Adrenal gland (tissue), 9 donors: ENCODE measurements at regions not wholly inside any gene's neighbourhood (a gene's known extent, or its start where the extent isn't known, plus 50 kb on each side); places are given as distances from the start of the nearest gene placed in this dataset.

Experiments
- DNase-seq, 7 donors: peaks; one replicate each; pipeline ENCODE4 v3.0.0-alpha.2; 2019 to 2020
- H3K27ac ChIP-seq, 5 donors: fragments of 200-600 bp; sonication (generic) in 4 of 5; 1 replicate in 3 of 5; 2 replicates in 2 of 5; pipeline versions ENCODE4 v1.5.1 to v1.8.0; 2016 to 2020; ENCODE audit warnings: mild to moderate bottlenecking in 1 of 5
- H3K27me3 ChIP-seq: fragments of 200-600 bp; 2 replicates; pipeline ENCODE4 v1.8.0; 2021
- H3K36me3 ChIP-seq, 2 donors: fragments of 200-600 bp; replicated peaks in 1 of 2; 1 replicate in 1 of 2; 2 replicates in 1 of 2; pipeline versions ENCODE4 v1.5.1 to v1.8.0; 2018 to 2022
- H3K4me1 ChIP-seq, 2 donors: fragments of 200-600 bp; replicated peaks in 1 of 2; 1 replicate in 1 of 2; 2 replicates in 1 of 2; pipeline versions ENCODE4 v1.5.1 to v1.8.0; 2018 to 2021
- H3K4me3 ChIP-seq, 4 donors: fragments of 200-600 bp; sonication (generic) in 3 of 4; one replicate each; pipeline ENCODE4 v1.5.1; 2016 to 2018
- H3K9me3 ChIP-seq, 3 donors: fragments of 200-600 bp; sonication (generic) in 1 of 3; replicated peaks in 1 of 3; 1 replicate in 2 of 3; 2 replicates in 1 of 3; pipeline versions ENCODE4 v1.5.1 to v1.8.0; 2016 to 2021
- POLR2A ChIP-seq, 2 donors: fragments of 450-650 bp; IDR thresholded peaks; one replicate each; pipeline ENCODE4 v1.6.1; 2017; ENCODE audit warnings: antibody characterized with exemption in 2 of 2, mild to moderate bottlenecking in 2 of 2, moderate library complexity in 1 of 2
- WGBS, 4 donors: extraction: QIAGEN DNeasy Blood & Tissue Kit in 2 of 4; methylation state at CpG; one replicate each; pipeline versions ENCODE4 v1.1.5 to v1.1.7; 2013 to 2017; 5-methylcytosine and 5-hydroxymethylcytosine counted together
- intact Hi-C, 2 donors: fragments of 100-400 bp; cut with DNase I; formaldehyde crosslinking; loops; one replicate each; pipeline versions ENCODE4 v1.14.1 to v1.15.0; 2022 to 2023
- TF ChIP-seq, protein P1 (sequence below), 6 experiments: fragments of 450-650 bp in 4 of 6; fragments of 200-600 bp in 2 of 6; sonication (generic) in 1 of 6; IDR thresholded peaks; 1 replicate in 5 of 6; 2 replicates in 1 of 6; pipeline versions ENCODE4 v1.5.1 to v1.8.0; 2016 to 2021; ENCODE audit warnings: antibody characterized with exemption in 6 of 6, mild to moderate bottlenecking in 2 of 6, moderate library complexity in 1 of 6
- donor health status: healthy with polysubstance abuse.
- donor health status: Bipolar disorder and iron deficiency.
- donor health status: DM: yes; HTN: yes; CAD: no.
- donor health status: DM: no; HTN: no; CAD: no.
- donor health status: DM: no; HTN: no; CAD: no.

DNA sequence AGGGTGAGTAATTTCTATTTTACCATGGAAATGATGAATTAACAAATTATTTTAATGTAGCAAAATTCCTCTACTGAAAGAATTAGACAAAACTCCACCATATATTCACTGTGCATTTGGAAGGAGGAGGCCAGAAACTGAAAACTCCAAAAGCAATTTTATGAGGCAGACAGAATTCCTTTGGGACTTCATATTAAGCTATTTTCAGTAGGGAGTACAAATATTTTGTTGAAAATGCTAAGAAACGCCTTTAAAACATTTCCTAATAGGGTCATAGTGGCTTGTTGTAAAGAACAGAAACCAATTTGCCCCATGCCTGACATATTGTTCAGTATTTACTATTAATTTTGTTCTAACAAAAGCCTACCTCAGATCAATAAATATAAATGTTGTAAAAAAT is 117.8 kb downstream of the TES start:
- intact Hi-C loops = no loop called here
- Histone ChIP-seq H3K4me1 (no peaks in the 10 kb centered on the region), H3K27me3 (no peaks in the 10 kb centered on the region), H3K27ac (no peak overlapping the region), H3K36me3 (no peaks in the 10 kb centered on the region), H3K4me3 (no peak overlapping the region), H3K9me3 (no peaks in the 10 kb centered on the region)
- TF ChIP-seq, protein P1, sequence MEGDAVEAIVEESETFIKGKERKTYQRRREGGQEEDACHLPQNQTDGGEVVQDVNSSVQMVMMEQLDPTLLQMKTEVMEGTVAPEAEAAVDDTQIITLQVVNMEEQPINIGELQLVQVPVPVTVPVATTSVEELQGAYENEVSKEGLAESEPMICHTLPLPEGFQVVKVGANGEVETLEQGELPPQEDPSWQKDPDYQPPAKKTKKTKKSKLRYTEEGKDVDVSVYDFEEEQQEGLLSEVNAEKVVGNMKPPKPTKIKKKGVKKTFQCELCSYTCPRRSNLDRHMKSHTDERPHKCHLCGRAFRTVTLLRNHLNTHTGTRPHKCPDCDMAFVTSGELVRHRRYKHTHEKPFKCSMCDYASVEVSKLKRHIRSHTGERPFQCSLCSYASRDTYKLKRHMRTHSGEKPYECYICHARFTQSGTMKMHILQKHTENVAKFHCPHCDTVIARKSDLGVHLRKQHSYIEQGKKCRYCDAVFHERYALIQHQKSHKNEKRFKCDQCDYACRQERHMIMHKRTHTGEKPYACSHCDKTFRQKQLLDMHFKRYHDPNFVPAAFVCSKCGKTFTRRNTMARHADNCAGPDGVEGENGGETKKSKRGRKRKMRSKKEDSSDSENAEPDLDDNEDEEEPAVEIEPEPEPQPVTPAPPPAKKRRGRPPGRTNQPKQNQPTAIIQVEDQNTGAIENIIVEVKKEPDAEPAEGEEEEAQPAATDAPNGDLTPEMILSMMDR (IDR thresholded peaks at IDR 0.05) = no peak
- TF ChIP-seq POLR2A (IDR thresholded peaks at IDR 0.05) = no peak
- DNase-seq = no peak
- 66 to 81% (median 71%) methylated on average over 1 of the region's 1 CpG for WGBS, 4 donors

DNA sequence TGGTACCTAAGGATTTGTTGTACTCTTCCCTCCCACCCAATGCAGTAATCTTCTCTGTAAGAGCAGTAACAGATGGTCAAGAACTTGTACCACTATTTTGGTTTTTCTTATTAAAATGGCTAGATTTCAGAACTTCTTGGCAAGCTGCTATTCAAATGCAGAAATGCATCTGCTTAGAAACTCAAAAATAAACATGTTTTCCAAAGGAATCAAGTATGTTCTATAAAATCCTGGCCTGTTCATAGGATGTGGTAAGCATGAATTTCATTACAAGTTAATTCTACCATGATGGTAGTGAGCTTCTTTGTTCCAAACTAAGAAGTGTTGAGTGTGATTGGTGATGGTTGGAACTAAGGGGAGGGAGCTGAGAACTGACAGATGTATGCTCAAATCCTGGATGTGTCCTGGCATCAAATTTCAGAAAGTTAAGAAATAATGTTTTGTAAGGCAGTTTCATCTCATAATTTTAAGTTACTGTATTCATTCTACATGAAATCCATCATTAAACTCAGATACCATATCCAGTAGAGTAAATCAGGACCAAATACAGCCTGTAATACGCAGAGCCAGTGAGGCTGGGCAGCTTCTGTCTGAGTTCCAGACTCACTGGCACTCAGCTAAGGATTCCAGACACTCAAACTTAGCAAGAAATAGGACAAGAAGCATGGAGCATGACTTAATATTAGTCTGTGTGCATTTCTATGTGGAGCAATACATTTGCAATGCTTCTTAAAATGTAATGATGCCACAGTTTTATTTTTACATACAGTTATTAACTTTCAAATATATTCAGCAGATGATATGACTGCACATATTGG is 119.6 kb downstream of the TES start:
- WGBS, 4 donors = 85 to 94% (median 86%) methylated on average over 1 of the region's 1 CpG
- Histone ChIP-seq H3K36me3 (no peaks in the 10 kb centered on the region), H3K27me3 (no peaks in the 10 kb centered on the region), H3K27ac (no peak overlapping the region), H3K9me3 (no peaks in the 10 kb centered on the region), H3K4me3 (no peak overlapping the region), H3K4me1 (no peaks in the 10 kb centered on the region)
- no peak for TF ChIP-seq POLR2A (IDR thresholded peaks at IDR 0.05)
- TF ChIP-seq, protein P1 (IDR thresholded peaks at IDR 0.05) = no peak
- no peak for DNase-seq
- intact Hi-C loops = no loop called here

DNA sequence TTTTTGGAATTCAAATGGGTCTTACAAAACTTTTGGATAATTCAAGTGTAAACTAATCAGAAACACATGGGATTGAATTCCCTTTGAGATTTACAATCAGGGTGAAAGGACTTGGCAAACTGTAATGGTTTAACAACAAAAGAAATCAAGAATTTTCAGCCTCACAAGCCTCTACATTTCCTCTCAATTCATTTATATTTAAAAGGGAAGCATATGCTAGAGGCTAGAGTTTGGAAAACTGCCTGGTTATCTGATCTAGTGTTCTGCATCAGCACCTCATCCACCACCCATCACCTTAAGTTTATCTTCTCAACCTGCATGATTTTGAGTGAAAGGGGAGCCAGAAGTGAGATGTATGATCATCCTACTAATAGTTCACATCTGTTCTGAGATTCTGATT is 120.7 kb downstream of the TES start:
- TF ChIP-seq POLR2A (IDR thresholded peaks at IDR 0.05) = no peak
- TF ChIP-seq, protein P1 (IDR thresholded peaks at IDR 0.05) = no peak
- no peaks in the 10 kb centered on the region for H3K36me3 ChIP-seq
- H3K9me3 ChIP-seq = no peaks in the 10 kb centered on the region
- H3K4me1 ChIP-seq = no peaks in the 10 kb centered on the region
- no peak for DNase-seq
- no peak overlapping the region for H3K27ac ChIP-seq
- intact Hi-C loops = no loop called here
- no peak overlapping the region for H3K4me3 ChIP-seq
- H3K27me3 ChIP-seq = no peaks in the 10 kb centered on the region

DNA sequence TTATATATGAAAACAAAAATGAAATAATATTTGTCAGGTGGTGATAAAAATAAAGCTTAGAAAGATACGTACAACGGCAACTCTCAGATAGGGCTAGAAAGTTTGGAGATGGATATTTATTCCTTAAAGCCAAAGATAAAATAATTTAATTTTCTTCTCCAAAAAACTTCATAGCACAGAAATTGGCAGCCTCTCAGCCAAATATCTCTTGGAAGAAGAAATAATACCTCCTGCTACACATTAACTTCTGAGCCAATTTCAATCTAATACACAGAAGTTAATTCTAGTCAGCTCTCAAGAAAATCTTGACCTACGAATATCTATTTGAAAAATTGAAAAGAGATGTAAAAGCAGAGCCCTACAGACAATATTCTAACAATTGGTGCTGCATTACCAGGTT is 122.4 kb downstream of the TES start:
- Histone ChIP-seq H3K4me1 (no peaks in the 10 kb centered on the region), H3K36me3 (no peaks in the 10 kb centered on the region), H3K27me3 (no peaks in the 10 kb centered on the region), H3K4me3 (no peak overlapping the region), H3K9me3 (no peaks in the 10 kb centered on the region), H3K27ac (no peak overlapping the region)
- intact Hi-C loops = no loop called here
- TF ChIP-seq POLR2A (IDR thresholded peaks at IDR 0.05) = no peak
- TF ChIP-seq, protein P1 (IDR thresholded peaks at IDR 0.05) = no peak
- no peak for DNase-seq
- WGBS, 4 donors = 77 to 91% (median 85%) methylated on average over 3 of the region's 3 CpGs
